SK-N-MC (cell line): ENCODE measurements at regions not wholly inside any gene's neighbourhood (a gene's known extent, or its start where the extent isn't known, plus 50 kb on each side); places are given as distances from the start of the nearest gene placed in this dataset.

ENCODE experiments used
- EZH2 ChIP-seq: fragments of 200-600 bp; sonication (generic); IDR thresholded peaks from one replicate; pipeline ENCODE4 v1.6.1; 2017; ENCODE audit warnings: antibody characterized with exemption
- FOXP2 ChIP-seq: optimal IDR thresholded peaks from 2 replicates; pipeline ENCODE3; 2011; ENCODE audit warnings: mild to moderate bottlenecking, moderate library complexity; ENCODE audit not compliant: insufficient read depth; ENCODE audit errors: extremely low read length, control extremely low read depth
- POLR2AphosphoS5 ChIP-seq: IDR thresholded peaks from 2 replicates; pipeline ENCODE4 v1.6.1; 2012; ENCODE audit warnings: mild to moderate bottlenecking, low read depth, low read length, borderline replicate concordance

DNA sequence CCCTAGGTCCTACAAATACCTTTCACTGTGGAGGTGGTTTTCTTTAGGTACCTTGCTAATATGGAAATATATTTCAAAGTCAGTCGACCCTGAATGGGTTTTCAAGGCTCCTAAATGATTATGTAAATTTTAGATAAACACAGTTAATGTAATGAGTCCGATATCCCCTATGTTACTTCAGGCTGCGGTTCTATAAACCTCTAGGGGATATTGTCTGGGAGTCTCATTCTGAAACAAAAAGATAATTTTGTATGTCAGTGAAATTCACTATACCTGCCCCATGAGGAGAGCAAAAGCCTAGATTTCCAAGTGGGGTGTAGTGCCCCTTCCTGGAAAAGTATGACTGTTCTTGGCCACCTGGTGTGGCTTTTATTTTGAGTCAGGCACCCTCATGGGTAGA is 377.3 kb downstream of the ICE1 start:
- TF ChIP-seq POLR2AphosphoS5 (no peak), EZH2 (no peak), FOXP2 (no peak)
